ENCODE measurements at regions not wholly inside any gene's neighbourhood (a gene's known extent, or its start where the extent isn't known, plus 50 kb on each side); places are given as distances from the start of the nearest gene placed in this dataset.
A peak's percentile ranks its signal among the peaks of the same experiment; 100 is the strongest.

- no peaks in the 10 kb centered on the region for H3K9me3 Mint-ChIP-seq
- peaks cover 6% of the 10 kb centered on the region for H3K27me3 Mint-ChIP-seq (ENCODE audit: insufficient read depth)
- no peak overlapping the region for H3K4me3 Mint-ChIP-seq
- DNase-seq: no peak
- H3K27ac Mint-ChIP-seq: no peak overlapping the region
- no peaks in the 10 kb centered on the region for H3K36me3 Mint-ChIP-seq (ENCODE audit: low read depth)
- TF ChIP-seq CTCF (IDR thresholded peaks at IDR 0.05): no peak
- peaks cover 11% of the 10 kb centered on the region for H3K4me1 Mint-ChIP-seq (ENCODE audit: low read depth)
Observed at GRCh38 chr2:217150236-217150635, 290.4 kb upstream of the TNP1 start.

GRCh38 chr2:217149087-217149660 lies 289.3 kb upstream of the TNP1 start:
- DNase-seq: no peak
- H3K4me1 Mint-ChIP-seq (ENCODE audit: low read depth): peaks cover 11% of the 10 kb centered on the region
- H3K4me3 Mint-ChIP-seq: no peak overlapping the region
- no peak for TF ChIP-seq CTCF (IDR thresholded peaks at IDR 0.05)
- H3K36me3 Mint-ChIP-seq (ENCODE audit: low read depth): no peaks in the 10 kb centered on the region
- no peak overlapping the region for H3K27ac Mint-ChIP-seq
- H3K27me3 Mint-ChIP-seq (ENCODE audit: insufficient read depth): peaks cover 6% of the 10 kb centered on the region
- H3K9me3 Mint-ChIP-seq: no peaks in the 10 kb centered on the region

GRCh38 chr2:217147818-217148217 lies 288.0 kb upstream of the TNP1 start:
- Mint-ChIP-seq H3K9me3 (no peaks in the 10 kb centered on the region), H3K4me1 (ENCODE audit: low read depth) (peaks cover 11% of the 10 kb centered on the region)
- DNase-seq: no peak

GRCh38 chr2:217146956-217147355 lies 287.1 kb upstream of the TNP1 start:
- Mint-ChIP-seq H3K4me3 (no peak overlapping the region), H3K36me3 (ENCODE audit: low read depth) (peaks cover 6% of the 10 kb centered on the region; the same call in 1 of the 2 replicates), H3K27me3 (ENCODE audit: insufficient read depth) (peaks cover under 1% of the 10 kb centered on the region; the same call in 1 of the 2 replicates), H3K4me1 (ENCODE audit: low read depth) (peaks cover 11% of the 10 kb centered on the region), H3K27ac (no peak overlapping the region), H3K9me3 (no peaks in the 10 kb centered on the region)
- no peak for TF ChIP-seq CTCF (IDR thresholded peaks at IDR 0.05)
- DNase-seq: no peak

More at GRCh38 chr2:217147818-217148217, 288.0 kb upstream of the TNP1 start:
- Mint-ChIP-seq H3K27ac (no peak overlapping the region), H3K4me3 (no peak overlapping the region), H3K36me3 (ENCODE audit: low read depth) (no peaks in the 10 kb centered on the region), H3K27me3 (ENCODE audit: insufficient read depth) (peaks cover 4% of the 10 kb centered on the region)
- TF ChIP-seq CTCF (IDR thresholded peaks at IDR 0.05): no peak

GRCh38 chr2:217142649-217143266 lies 282.9 kb upstream of the TNP1 start:
- H3K4me1 Mint-ChIP-seq (ENCODE audit: low read depth): peaks cover 8% of the 10 kb centered on the region
- H3K27ac Mint-ChIP-seq: no peak overlapping the region
- H3K9me3 Mint-ChIP-seq: peaks cover 19% of the 10 kb centered on the region
- peaks cover 1% of the 10 kb centered on the region for H3K27me3 Mint-ChIP-seq (ENCODE audit: insufficient read depth)
- no peak overlapping the region for H3K4me3 Mint-ChIP-seq
- peak; percentile 8 for DNase-seq
- peak; percentile 90 for TF ChIP-seq CTCF (IDR thresholded peaks at IDR 0.05)
- peaks cover 21% of the 10 kb centered on the region for H3K36me3 Mint-ChIP-seq (ENCODE audit: low read depth)

All from HFFc6 (cell line).